CD14-positive monocyte (primary cell): ENCODE measurements at regions not wholly inside any gene's neighbourhood (a gene's known extent, or its start where the extent isn't known, plus 50 kb on each side); places are given as distances from the start of the nearest gene placed in this dataset.

Source experiments
- DNase-seq, 3 donors: peaks; one replicate each; pipeline ENCODE4 v3.0.0-alpha.2; 2011 to 2022
- H2AFZ ChIP-seq: 2 replicates; pipeline ENCODE4 v1.6.0; 2012; ENCODE audit warnings: mild to moderate bottlenecking, low read depth, low read length, inconsistent platforms; ENCODE audit not compliant: insufficient read depth, poor library complexity, severe bottlenecking
- H3K27ac ChIP-seq, 2 donors: 1 replicate in 1 of 2; 2 replicates in 1 of 2; pipeline ENCODE4 v1.5.1; 2012 to 2013; ENCODE audit warnings: low read length in 2 of 2, control low read depth in 1 of 2, inconsistent platforms in 1 of 2, low read depth in 1 of 2, mild to moderate bottlenecking in 1 of 2
- H3K27me3 ChIP-seq, 2 donors: one replicate each; pipeline versions ENCODE4 v1.6.0 to v1.6.1; 2011 to 2013; ENCODE audit warnings: low read length in 2 of 2; ENCODE audit not compliant: control insufficient read depth in 2 of 2, insufficient read depth in 2 of 2
- H3K36me3 ChIP-seq, 2 donors: replicated peaks in 1 of 2; 1 replicate in 1 of 2; 2 replicates in 1 of 2; pipeline versions ENCODE4 v1.5.1 to v1.6.1; 2012 to 2013; ENCODE audit warnings: low read length in 2 of 2, control low read depth in 1 of 2, inconsistent platforms in 1 of 2, mild to moderate bottlenecking in 1 of 2; ENCODE audit not compliant: insufficient read depth in 2 of 2, control insufficient read depth in 1 of 2
- H3K4me1 ChIP-seq, 2 donors: 1 replicate in 1 of 2; 2 replicates in 1 of 2; pipeline versions ENCODE4 v1.5.1 to v1.6.1; 2012 to 2013; ENCODE audit warnings: low read length in 2 of 2, control low read depth in 1 of 2, inconsistent platforms in 1 of 2, mild to moderate bottlenecking in 1 of 2, moderate library complexity in 1 of 2; ENCODE audit not compliant: insufficient read depth in 2 of 2, control insufficient read depth in 1 of 2
- H3K4me2 ChIP-seq: replicated peaks from 2 replicates; pipeline ENCODE3; 2012; ENCODE audit warnings: low read length, moderate library complexity, mild to moderate bottlenecking; ENCODE audit not compliant: poor library complexity, severe bottlenecking; ENCODE audit errors: extremely low read depth
- H3K4me3 ChIP-seq, 3 experiments: fragments of 200-600 bp in 1 of 3; sonication (generic) in 1 of 3; replicated peaks in 1 of 3; 1 replicate in 2 of 3; 2 replicates in 1 of 3; pipeline ENCODE4 v1.5.1; 2011 to 2013; ENCODE audit warnings: low read length in 3 of 3, mild to moderate bottlenecking in 3 of 3, control low read depth in 2 of 3, low read depth in 2 of 3, inconsistent platforms in 1 of 3, moderate library complexity in 1 of 3
- H3K79me2 ChIP-seq: 2 replicates; pipeline ENCODE4 v1.6.0; 2012; ENCODE audit warnings: mild to moderate bottlenecking, control low read depth, inconsistent platforms, low read length, moderate library complexity; ENCODE audit not compliant: insufficient read depth
- H3K9ac ChIP-seq: 2 replicates; pipeline ENCODE4 v1.6.0; 2017; ENCODE audit warnings: low read length, mild to moderate bottlenecking; ENCODE audit not compliant: insufficient read depth, poor library complexity, severe bottlenecking
- H3K9me3 ChIP-seq, 2 donors: replicated peaks in 1 of 2; 1 replicate in 1 of 2; 2 replicates in 1 of 2; pipeline versions ENCODE4 v1.5.1 to v1.6.1; 2012 to 2013; ENCODE audit warnings: low read length in 2 of 2, control low read depth in 1 of 2; ENCODE audit not compliant: control insufficient read depth in 1 of 2, insufficient read depth in 1 of 2
- H4K20me1 ChIP-seq: 2 replicates; pipeline ENCODE4 v1.6.0; 2012; ENCODE audit warnings: mild to moderate bottlenecking, low read length, control low read depth, moderate library complexity; ENCODE audit not compliant: insufficient read depth
- H3K27ac Mint-ChIP-seq, 7 donors: one replicate each; pipeline ENCODE4 v1.8.0; 2020; ENCODE audit warnings: mild to moderate bottlenecking in 7 of 7, mixed read lengths in 7 of 7, moderate library complexity in 6 of 7, inconsistent platforms in 2 of 7
- H3K27me3 Mint-ChIP-seq, 3 donors: one replicate each; pipeline ENCODE4 v1.8.0; 2021 to 2022; ENCODE audit warnings: low read depth in 3 of 3, mild to moderate bottlenecking in 3 of 3, mixed read lengths in 3 of 3, moderate library complexity in 3 of 3, inconsistent platforms in 1 of 3
- H3K36me3 Mint-ChIP-seq, 2 donors: one replicate each; pipeline ENCODE4 v1.8.0; 2020; ENCODE audit warnings: mixed read lengths in 2 of 2, inconsistent platforms in 1 of 2, mild to moderate bottlenecking in 1 of 2
- H3K4me1 Mint-ChIP-seq: one replicate; pipeline ENCODE4 v1.8.0; 2020; ENCODE audit warnings: mild to moderate bottlenecking, mixed read lengths
- H3K4me3 Mint-ChIP-seq, 2 donors: one replicate each; pipeline ENCODE4 v1.8.0; 2020; ENCODE audit warnings: mild to moderate bottlenecking in 2 of 2, mixed read lengths in 2 of 2, moderate library complexity in 1 of 2
- H3K9me3 Mint-ChIP-seq, 7 donors: one replicate each; pipeline ENCODE4 v1.8.0; 2020 to 2022; ENCODE audit warnings: mixed read lengths in 7 of 7, mild to moderate bottlenecking in 6 of 7, moderate library complexity in 6 of 7, inconsistent platforms in 2 of 7
- CTCF ChIP-seq: fragments of 200-600 bp; IDR thresholded peaks from one replicate; pipeline ENCODE4 v1.8.0; 2022; ENCODE audit warnings: antibody characterized with exemption, mild to moderate bottlenecking
- WGBS: methylation state at CpG from one replicate; pipeline ENCODE4 v1.1.5; 2013; ENCODE audit warnings: missing lambda C conversion rate; ENCODE audit not compliant: insufficient coverage; 5-methylcytosine and 5-hydroxymethylcytosine counted together
- intact Hi-C, 2 donors: fragments of 100-400 bp; cut with micrococcal nuclease; formaldehyde crosslinking; loops; one replicate each; pipeline versions ENCODE4 v1.15.0 to v1.15.1; 2023

- Mint-ChIP-seq H3K27me3 (no peaks in the 10 kb centered on the region), H3K4me3 (no peak overlapping the region), H3K4me1 (peaks cover 14% of the 10 kb centered on the region), H3K36me3 (no peaks in the 10 kb centered on the region), H3K9me3 (no peaks in the 10 kb centered on the region), H3K27ac (no peak overlapping the region)
- TF ChIP-seq CTCF = no peak
- H3K27me3 ChIP-seq = no peaks in the 10 kb centered on the region
- no peak overlapping the region for H3K9ac ChIP-seq
- H3K4me1 ChIP-seq = peaks cover 11 to 17% of the 10 kb centered on the region in 2 donors
- intact Hi-C loops = no loop called here
- no peak overlapping the region for H3K4me3 ChIP-seq
- no peak overlapping the region for H3K27ac ChIP-seq
- 78% methylated on average over 1 of the region's 2 CpGs for WGBS
- no peaks in the 10 kb centered on the region for H3K79me2 ChIP-seq
- H3K4me2 ChIP-seq = no peak overlapping the region
- DNase-seq = no peak
- no peaks in the 10 kb centered on the region for H4K20me1 ChIP-seq
- no peak overlapping the region for H2AFZ ChIP-seq
- no peaks in the 10 kb centered on the region for H3K9me3 ChIP-seq
- H3K36me3 ChIP-seq = no peaks in the 10 kb centered on the region
These were observed 246.8 kb upstream of the TENT5A start for GRCh38 chr6:81999270-81999669.

GRCh38 chr6:81998432-81998831, 246.0 kb upstream of the TENT5A start:
- H4K20me1 ChIP-seq = no peaks in the 10 kb centered on the region
- no peaks in the 10 kb centered on the region for H3K36me3 Mint-ChIP-seq
- no peak overlapping the region for H3K27ac ChIP-seq
- H3K4me1 ChIP-seq = peaks cover 11 to 17% of the 10 kb centered on the region in 2 donors
- WGBS = no CpG with 5 or more reads among the region's 1 CpG
- no peak overlapping the region for H2AFZ ChIP-seq
- intact Hi-C loops = no loop called here
- DNase-seq = no peak
- H3K4me2 ChIP-seq = no peak overlapping the region
- H3K36me3 ChIP-seq = no peaks in the 10 kb centered on the region
- no peaks in the 10 kb centered on the region for H3K27me3 ChIP-seq
- H3K27me3 Mint-ChIP-seq = no peaks in the 10 kb centered on the region
- no peak for TF ChIP-seq CTCF
- H3K9me3 Mint-ChIP-seq = no peaks in the 10 kb centered on the region
- H3K4me1 Mint-ChIP-seq = peaks cover 14% of the 10 kb centered on the region
- H3K9ac ChIP-seq = no peak overlapping the region
- H3K27ac Mint-ChIP-seq = no peak overlapping the region
- no peak overlapping the region for H3K4me3 ChIP-seq
- no peaks in the 10 kb centered on the region for H3K79me2 ChIP-seq
- H3K4me3 Mint-ChIP-seq = no peak overlapping the region
- no peaks in the 10 kb centered on the region for H3K9me3 ChIP-seq
